Ecto neural progenitor cell (in vitro differentiated cells): ENCODE measurements at regions not wholly inside any gene's neighbourhood (a gene's known extent, or its start where the extent isn't known, plus 50 kb on each side); places are given as distances from the start of the nearest gene placed in this dataset.
"Not testable (repeated sequence)": the region's sequence is repeated elsewhere in the genome, so short reads cannot be mapped to it uniquely, and the experiment has no call there.

Experiments
- DNase-seq: peaks from one replicate; pipeline ENCODE4 v3.0.0-alpha.2; 2018; ENCODE audit warnings: low spot score

DNA sequence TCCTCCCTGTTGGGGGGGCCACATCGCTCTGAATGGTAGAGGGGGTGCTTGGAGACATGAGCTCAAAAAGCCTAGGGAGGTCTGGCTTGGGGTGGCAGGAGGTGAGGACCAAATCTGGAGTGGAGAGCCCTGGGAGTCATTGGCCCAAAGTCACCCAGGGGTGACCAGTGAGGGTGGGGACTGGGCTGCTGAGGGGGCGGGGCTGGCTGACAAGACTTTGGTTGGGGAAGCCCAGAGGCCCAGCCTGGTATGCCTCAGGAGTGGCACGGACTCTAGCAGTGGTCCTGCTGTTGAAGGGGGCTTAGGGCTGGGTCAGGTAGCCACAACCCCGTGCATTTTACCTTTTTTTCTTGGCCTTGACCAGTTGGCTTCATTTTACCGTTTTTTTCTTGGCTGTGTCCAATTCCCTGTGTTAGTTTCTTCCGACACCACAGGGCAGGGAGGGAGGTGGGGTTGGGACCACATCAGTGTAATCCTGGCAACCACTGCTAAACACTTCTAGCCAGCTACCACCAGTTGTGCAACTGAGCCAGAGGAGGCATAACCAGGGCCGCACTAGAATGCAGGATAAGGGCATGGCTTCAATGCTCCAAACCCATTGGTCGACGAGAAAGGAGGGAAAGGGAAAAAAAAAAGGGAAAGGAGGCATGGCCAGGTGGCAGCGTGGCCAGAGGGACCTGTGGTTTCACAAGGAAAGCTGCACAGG is 105.3 kb upstream of the C2CD4B start:
- DNase-seq, result no peak

GRCh38 chr15:62272290-62272689 is 107.2 kb upstream of the C2CD4B start:
- no peak for DNase-seq

GRCh38 chr15:62275831-62276230 is 110.7 kb upstream of the C2CD4B start:
- no peak for DNase-seq

DNA sequence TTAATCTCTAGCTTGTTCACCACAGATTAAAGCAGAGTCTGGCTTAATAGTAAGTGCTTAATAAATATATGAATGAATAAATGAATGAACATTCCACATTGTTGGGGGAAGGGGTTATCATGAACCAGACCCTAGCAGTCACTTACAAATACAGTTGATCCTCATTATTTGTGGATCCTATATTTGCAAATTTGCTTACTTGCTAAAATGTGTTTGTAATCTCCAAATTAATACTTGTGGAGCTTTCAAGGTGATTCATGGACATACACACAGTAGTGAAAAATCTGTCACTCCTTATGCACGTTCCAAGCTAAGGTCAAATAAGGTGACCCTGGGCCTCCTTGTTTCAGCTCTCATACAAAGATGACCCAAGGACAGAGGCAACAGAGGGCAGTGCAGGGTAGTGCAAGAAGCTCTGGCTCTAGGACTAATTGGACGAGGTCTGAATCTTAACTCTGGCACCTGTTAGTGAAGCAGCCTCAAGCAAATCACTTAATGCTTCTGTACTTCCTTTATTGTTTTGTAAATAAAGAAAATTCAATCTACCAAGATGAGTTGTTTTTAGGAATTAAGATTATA is 112.8 kb upstream of the C2CD4B start:
- no peak for DNase-seq

- DNase-seq, result no peak
Observed at GRCh38 chr15:62278534-62278933, 113.4 kb upstream of the C2CD4B start.

- no peak for DNase-seq
Observed at GRCh38 chr15:62279041-62279440, 114.0 kb upstream of the C2CD4B start.

GRCh38 chr15:62280625-62281024 is 115.5 kb upstream of the C2CD4B start:
- DNase-seq, result no peak

DNA sequence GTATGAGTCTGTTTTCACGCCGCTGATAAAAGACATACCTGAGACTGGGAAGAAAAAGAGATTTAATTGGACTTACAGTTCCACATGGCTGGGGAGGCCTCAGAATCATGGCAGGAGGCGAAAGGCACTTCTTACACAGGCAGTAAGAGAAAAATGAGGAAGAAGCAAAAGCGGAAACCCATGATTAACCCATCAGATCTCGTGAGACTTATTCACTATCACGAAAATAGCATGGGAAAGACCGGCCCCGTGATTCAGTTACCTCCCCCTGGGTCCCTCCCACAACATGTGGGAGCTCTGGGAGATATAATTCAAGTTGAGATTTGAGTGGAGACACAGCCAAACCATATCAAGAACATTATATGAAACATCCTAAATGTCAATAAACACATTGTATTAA is 116.7 kb upstream of the C2CD4B start:
- DNase-seq, result not testable (repeated sequence)

- DNase-seq, result no peak
Observed at GRCh38 chr15:62287066-62287857, 122.2 kb upstream of the C2CD4B start.

- no peak for DNase-seq
Observed at GRCh38 chr15:62288361-62289017, 123.4 kb upstream of the C2CD4B start.

GRCh38 chr15:62291262-62291661 is 126.2 kb upstream of the C2CD4B start:
- DNase-seq, result no peak

GRCh38 chr15:62296756-62297507 is 131.8 kb upstream of the C2CD4B start:
- no peak for DNase-seq

DNA sequence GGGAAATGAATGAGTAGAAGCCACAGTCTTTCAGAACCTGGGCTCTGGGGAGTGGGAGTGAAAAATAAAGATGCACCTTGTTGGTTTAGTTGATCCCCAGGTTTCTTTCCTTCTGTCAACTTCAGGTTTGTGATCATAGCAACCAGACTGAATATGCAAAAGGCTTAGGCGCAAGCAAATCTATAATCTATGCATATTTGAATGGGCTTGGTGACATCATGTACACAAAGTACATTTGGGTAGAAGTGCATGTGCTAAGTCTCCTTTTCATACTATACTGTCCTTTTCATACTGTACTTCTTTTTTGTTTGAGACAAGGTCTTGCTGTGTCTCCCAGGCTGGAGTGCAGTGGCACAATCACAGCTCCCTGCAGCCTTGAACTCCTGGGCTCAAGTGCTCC is 132.4 kb upstream of the C2CD4B start:
- no peak for DNase-seq

GRCh38 chr15:62297933-62298332 is 132.8 kb upstream of the C2CD4B start:
- DNase-seq, result no peak

DNA sequence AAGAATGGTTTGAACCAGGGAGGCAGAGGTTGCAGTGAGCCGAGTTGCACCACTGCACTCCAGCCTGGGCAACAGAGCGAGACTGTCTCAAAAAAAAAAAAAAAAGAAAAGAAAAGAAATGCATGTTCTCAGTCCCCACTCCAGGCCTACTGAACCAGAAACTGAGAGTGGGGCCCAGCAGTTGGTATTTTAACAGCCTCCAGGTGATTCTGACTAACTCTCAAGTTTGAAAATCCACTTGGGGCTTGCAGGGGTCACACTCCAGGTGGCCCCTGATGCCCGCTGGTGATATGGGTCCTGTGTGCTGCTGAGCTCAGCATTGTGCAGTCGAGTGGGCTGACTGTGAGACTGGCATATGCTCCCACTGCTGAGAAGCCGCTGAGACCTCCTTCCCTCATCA is 133.7 kb upstream of the C2CD4B start:
- DNase-seq, result no peak

DNA sequence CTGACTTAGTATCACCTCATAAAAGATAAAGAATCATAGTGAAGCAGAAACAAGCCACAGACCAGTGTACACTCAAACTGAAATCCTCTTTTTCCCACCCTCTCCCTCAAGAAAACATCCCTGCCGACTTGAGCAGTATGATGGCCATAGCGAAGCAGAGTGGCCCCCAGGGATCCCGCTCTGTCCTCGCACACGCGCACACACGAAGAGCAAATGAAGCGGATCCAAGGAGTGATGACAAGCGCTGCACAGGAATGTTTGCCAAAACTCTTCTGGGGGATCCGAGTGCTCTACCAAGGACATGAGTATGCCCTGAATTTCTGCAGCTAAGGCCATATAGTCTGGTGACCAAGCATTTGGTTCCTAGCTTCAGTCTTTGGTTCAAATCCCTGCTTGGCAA is 134.5 kb upstream of the C2CD4B start:
- no peak for DNase-seq

- no peak for DNase-seq
Observed at GRCh38 chr15:62301993-62302675, 137.0 kb upstream of the C2CD4B start.

- DNase-seq, result peak; percentile 67
Observed at GRCh38 chr15:62306851-62307504, 141.9 kb upstream of the C2CD4B start.

DNA sequence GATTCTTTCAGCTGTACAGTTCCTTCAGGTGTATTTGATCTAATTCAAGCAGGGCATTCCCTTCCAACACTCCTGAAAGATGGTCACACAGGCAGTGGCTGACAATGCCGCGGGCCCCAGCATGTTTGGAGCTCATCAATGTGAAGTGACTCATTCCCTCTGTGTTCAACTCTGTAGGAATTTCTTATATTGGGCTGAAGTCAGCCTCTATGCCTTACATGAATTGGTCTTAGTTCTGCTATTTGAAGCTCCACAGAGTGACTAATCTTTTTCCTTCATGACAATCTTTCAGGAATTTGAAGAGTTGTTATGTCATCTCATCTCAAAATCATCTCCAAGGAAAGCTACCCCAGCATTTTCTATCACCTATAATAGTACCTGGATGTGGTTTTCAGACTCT is 142.5 kb upstream of the C2CD4B start:
- no peak for DNase-seq

GRCh38 chr15:62316413-62317060 is 151.5 kb upstream of the C2CD4B start:
- DNase-seq, result no peak
